DMS53 treated with DMSO at 0.1 percent for 48 hours (cell line): ENCODE measurements at regions not wholly inside any gene's neighbourhood (a gene's known extent, or its start where the extent isn't known, plus 50 kb on each side); places are given as distances from the start of the nearest gene placed in this dataset.

Experiments used
- DNase-seq: peaks from one replicate; lab custom pipeline; 2025; ENCODE audit not compliant: unreplicated experiment; lab: John Stamatoyannopoulos, UW

DNA sequence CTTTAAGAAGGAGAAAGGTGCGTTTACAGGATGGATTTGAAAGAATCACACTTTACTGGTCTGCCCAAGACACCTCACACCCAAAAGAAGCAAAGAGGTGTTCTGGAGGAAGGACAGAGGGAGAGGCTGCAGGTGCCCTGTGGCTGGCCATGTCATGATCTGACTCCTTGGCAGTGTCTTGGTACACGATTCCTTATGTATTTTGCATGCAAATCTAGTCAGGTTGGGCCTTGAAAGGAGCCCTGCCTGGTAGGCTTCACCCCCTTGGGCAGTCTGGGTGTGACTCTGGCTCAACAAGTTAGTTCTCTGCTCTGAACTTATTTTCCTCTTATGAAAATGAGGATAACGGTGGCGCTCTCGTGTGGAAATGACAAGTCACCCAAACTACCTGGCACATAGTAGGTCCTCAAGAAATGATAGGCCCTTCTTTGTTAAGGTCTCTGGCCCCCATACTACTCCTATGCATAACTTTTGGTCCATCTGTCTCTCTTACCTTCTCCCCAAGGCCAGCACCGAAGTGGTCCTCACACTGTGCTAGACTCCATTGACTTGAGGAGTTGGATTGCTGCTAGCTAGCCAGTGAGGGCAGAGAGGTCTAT lies 212.5 kb downstream of the SEMA6A start:
- DNase-seq: no peak

DNA sequence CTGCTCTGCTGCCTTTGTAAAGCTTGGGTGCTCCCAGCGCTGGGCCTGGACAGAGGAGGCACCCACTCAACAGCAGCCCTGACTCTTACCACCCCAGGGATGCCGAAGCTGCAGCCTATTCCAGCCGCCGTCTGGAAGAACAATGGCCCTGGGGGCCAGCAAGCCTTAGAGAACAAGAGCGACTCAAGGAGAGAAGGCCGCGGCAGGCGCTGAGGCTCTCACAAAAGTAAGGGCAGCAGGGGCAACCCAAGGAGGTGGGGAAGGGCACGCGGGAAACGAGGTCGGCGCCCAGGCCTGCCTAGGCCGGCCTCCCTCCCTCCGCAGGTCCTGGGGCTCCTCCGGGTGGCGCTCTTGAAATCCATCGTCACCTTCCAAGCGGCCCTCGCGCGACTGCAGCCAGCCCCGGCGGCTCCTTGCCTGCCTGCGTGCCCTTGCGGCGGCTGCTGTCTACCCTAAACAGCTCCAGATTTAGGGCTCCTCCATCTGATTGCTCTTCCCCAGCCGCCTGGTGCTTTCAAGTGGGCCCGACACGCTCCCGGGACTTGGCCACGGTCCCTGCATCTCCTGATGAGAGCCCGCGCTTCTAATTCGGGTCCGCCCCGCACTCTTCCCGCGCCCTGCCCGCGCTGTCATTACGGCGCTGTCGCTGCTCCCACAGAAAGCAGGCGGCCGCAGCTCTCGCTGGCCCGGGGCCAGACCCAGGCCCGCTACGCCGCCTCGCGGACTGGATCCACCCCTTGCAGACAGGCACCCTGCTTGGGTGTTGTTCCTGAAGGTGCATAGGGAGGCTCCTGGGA lies 213.3 kb downstream of the SEMA6A start:
- peak; percentile 61 for DNase-seq

DNA sequence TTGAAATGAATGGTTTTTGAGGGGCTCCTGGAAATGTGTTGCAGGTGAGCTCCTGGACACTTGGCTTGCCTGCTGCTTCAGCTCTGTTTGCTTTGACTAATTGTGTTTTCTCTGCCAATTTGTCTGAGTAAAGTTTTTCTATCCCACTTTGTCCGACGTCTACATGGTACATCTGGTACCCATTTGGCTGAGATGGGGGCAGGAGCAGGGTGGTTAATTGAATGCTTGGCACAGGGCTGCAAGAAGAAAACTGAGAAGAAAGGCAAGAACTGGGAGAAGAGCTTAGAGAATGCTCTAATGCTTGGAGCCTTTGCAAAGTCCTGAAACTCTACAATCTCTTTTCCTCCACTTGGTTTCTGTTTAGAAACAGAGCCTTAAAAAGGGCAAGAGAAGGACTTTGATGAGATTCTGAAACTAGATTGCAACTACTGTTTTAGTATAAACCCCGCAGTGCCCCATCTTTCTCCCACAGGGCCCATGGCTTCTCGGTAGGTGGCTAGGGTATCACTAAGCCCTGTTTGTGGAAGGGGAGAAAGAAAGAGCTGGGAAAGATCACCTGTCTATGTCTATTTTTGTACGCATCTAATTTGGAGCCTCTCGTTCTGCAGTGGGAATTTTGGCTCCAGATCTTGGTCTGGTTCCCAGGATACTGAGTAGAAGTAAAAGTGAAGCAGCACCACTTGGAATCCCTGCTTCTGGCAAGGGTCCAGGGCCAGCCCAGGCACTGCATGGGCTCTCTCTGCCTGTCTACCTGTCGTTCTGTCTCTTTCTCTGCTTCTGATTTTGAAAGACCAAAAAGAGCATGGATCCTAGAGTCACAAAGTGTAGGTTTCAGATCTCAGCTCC lies 214.4 kb downstream of the SEMA6A start:
- no peak for DNase-seq

DNA sequence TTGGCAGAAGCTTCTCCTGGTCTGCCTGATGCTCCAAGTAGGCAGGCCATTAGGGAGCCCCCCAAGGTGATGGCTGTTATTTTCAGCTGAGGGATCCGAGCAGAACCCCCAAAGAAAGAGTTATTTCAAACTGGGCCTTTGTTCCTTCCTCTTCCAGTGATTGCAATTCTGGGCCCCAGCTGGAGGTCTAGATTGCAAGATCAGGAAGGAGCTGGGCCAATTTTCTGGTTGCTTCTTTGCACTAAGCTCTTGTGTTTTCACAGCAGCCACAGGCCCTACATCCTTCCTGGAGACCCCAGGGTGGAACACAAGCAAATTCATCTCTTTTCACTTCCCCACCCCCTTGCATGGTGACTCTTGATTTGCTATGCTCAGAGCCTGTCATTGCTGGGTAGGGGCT lies 215.0 kb downstream of the SEMA6A start:
- DNase-seq: no peak

DNA sequence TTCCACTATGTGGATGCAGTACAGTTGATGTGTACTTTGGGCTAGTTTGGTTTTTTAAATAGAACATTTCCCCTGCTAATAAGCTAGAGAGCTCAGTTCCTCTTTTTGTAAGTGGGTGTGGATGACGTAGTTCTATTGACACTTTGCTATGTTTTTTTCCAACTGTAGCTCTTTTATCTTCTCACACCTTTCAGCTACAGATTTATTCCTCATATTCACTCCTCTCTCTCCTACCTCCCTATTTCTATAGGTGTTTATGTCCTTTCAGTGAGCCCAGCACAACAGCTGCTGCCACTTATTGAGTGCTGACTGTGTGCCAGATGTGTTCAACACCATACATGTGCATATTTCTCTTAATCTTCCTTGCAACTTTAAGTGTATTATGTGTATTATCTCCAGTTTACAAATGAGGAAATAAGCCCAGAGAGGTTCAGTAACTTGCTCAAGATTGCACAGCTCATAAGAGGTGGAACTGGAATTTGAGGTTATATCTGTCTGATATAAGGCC lies 215.7 kb downstream of the SEMA6A start:
- DNase-seq: no peak

DNA sequence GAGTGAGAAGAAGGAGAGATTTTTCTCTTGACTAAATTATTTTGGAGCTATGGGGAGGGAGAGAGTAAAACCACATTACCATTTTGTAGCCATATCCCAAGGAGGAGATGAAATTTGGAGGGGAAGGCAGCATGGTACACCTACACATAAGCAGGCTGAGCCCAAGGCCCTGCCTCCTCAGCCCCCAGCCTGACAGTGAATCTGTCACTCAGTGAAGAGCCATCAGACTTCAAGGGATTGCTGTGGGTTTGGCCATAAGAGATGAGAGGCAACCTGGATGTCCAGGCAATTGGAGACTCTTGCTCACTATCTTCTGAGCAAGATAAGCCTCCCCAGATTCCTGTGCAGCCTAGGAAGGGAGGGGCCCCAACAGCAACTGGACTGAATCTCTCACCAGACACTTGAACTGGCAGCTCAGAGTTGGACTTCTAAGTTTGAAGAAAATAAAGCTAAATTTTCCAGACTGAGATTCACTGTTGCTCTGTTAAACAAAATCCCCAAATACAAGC lies 216.6 kb downstream of the SEMA6A start:
- no peak for DNase-seq

DNA sequence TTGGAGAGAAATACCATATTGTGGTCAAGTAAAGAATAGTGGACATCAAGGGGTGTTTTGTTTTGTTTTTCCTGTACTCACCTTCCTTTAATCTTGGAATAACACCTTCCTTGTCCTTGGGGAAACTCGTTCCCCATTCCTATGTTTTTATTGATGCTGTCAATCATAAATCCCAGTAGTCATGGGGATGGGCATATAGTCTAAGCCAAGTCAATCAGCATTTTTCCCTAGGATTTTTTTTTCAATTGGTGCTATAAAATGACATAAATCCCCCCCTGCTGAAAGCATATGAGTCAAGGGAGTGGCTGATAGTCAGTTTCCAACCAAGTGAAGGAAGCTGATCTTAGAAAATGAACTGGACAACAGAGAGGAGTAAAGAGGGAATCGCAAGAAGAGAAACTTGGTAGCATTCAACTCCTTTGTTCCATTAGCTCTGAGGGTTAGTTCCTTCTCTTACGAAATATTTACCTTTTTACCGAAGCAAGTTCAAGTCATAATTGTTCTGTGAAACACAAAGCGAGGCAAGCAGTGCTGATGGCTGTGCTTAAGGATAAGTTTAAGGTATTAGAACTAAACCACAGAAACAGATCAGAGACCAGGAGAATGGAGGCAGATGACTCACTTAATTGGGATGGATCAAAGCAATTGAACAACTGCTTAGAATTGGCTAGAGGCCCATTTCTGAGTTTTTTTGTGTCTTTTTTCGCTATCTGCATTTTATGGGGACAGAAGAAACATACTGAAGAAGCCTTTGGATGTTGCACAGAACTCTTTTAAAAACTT lies 218.6 kb downstream of the SEMA6A start:
- no peak for DNase-seq

DNA sequence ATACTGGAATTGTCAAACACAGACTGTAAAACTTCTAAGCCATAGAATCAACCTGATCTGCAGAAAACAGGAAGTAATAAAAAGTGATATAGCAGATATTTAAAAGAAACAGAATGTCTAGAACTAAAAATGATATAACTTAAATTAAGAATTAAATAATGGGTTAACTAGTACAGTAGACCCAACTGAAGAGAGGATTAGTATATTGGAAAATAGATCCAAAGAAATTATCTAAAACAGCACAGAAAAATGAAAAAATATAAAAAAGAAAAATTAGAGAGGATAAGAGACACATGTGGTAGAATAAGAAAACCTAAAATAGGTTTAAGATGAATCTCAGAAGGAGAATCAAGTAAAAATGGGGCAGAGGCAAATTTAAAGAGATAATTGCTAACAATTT lies 219.9 kb downstream of the SEMA6A start:
- DNase-seq: no peak

DNA sequence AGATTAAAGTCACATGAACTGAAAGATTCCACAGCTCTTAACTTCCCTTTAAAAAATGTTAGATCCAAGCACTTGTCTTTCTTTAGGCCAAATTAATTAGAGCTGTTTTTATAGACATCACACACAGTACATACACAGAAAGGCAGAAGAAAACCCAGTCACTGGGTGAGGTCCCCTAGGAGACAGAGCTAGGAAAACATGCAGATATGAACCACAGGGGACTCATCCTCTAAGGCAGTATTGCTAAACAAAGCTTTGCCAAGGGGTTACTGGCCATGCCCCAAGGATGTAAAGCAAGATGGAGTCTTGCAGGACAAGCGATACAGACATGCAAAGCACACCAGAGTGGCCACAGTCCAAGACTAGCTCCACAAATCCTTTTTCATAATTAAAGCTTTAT lies 227.0 kb downstream of the SEMA6A start:
- no peak for DNase-seq

DNA sequence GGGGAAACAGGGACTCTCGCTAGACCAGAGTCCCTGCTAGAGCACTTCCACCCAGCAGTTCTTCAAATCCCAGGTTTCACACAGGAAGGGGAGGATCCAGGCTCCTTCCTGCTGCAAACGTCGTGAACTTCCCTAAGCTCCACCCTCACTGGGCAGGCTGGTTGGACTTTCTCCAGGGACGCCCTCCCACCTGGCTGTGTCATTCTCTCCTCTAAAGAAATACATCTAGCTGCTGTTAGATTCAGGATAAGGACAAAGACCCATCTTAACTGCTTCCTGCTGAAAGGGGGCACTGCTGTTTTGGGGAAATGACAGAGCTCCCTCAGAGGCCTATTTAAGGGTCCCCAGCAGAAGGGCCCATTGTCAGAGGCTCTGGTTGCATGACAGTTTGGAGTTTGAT lies 230.7 kb downstream of the SEMA6A start:
- DNase-seq: no peak
